H1 (cell line): ENCODE measurements at regions not wholly inside any gene's neighbourhood (a gene's known extent, or its start where the extent isn't known, plus 50 kb on each side); places are given as distances from the start of the nearest gene placed in this dataset.

Source experiments
- CTCF ChIA-PET: fragments of 300-600 bp; sonication (Branson Sonifier 250); formaldehyde crosslinking; loops from one replicate; lab custom pipeline; 2021; ENCODE audit not compliant: partially characterized antibody; lab: Charles Lee
- POLR2A ChIA-PET: fragments of 300-600 bp; sonication (Branson Sonifier 250); formaldehyde crosslinking; loops from one replicate; lab custom pipeline; 2021; ENCODE audit warnings: inconsistent platforms; ENCODE audit not compliant: partially characterized antibody; lab: Charles Lee
- DNase-seq, 2 experiments: peaks; one replicate each; pipeline versions ENCODE4 v3.0.0 to v3.0.0-alpha.2; 2010 to 2022; ENCODE audit warnings: low spot score in 2 of 2, low read depth in 1 of 2, mixed read lengths in 1 of 2
- FAIRE-seq: peaks from 2 replicates; lab custom pipeline; 2011; peaks lifted over from hg19 to GRCh38; lab: Jason Lieb, UNC
- H2AFZ ChIP-seq: 2 replicates; pipeline ENCODE4 v1.8.1; 2012; ENCODE audit warnings: low read length, inconsistent platforms
- H2AK5ac ChIP-seq: 2 replicates; pipeline ENCODE4 v1.6.1; 2013; ENCODE audit warnings: low read depth, low read length
- H2BK120ac ChIP-seq: replicated peaks from 2 replicates; pipeline ENCODE3; 2013; ENCODE audit warnings: low read depth, low read length, inconsistent platforms
- H2BK12ac ChIP-seq: 2 replicates; pipeline ENCODE4 v1.6.1; 2013; ENCODE audit warnings: low read depth, low read length
- H2BK15ac ChIP-seq: 2 replicates; pipeline ENCODE4 v1.6.1; 2013; ENCODE audit warnings: low read length
- H2BK20ac ChIP-seq: 2 replicates; pipeline ENCODE4 v1.6.1; 2013; ENCODE audit warnings: low read length
- H2BK5ac ChIP-seq: 2 replicates; pipeline ENCODE4 v1.6.1; 2013; ENCODE audit warnings: low read depth, low read length
- H3K14ac ChIP-seq: 2 replicates; pipeline ENCODE4 v1.6.1; 2013; ENCODE audit warnings: inconsistent platforms; ENCODE audit not compliant: insufficient read length
- H3K18ac ChIP-seq: 2 replicates; pipeline ENCODE4 v1.6.1; 2013; ENCODE audit warnings: low read length; ENCODE audit errors: extremely low read depth
- H3K23ac ChIP-seq: 2 replicates; pipeline ENCODE4 v1.6.1; 2013; ENCODE audit warnings: inconsistent platforms; ENCODE audit not compliant: insufficient read length
- H3K23me2 ChIP-seq: 2 replicates; pipeline ENCODE4 v1.6.1; 2013; ENCODE audit warnings: low read depth, low read length
- H3K27ac ChIP-seq: 2 replicates; pipeline ENCODE4 v1.6.1; 2011; ENCODE audit warnings: low read depth, low read length, inconsistent platforms
- H3K27me3 ChIP-seq, 4 experiments: replicated peaks in 1 of 4; 1 replicate in 1 of 4; 2 replicates in 3 of 4; pipeline versions ENCODE4 v1.6.1 to v1.8.1; 2011 to 2013; ENCODE audit warnings: low read length in 3 of 4, mild to moderate bottlenecking in 3 of 4, inconsistent platforms in 2 of 4, mixed read lengths in 2 of 4, moderate library complexity in 1 of 4; ENCODE audit not compliant: control insufficient read depth in 3 of 4, insufficient read depth in 3 of 4; ENCODE audit errors: extremely low read depth in 1 of 4
- H3K36me3 ChIP-seq, 4 experiments: 2 replicates each; pipeline versions ENCODE4 v1.6.1 to v1.8.1; 2011 to 2013; ENCODE audit warnings: mild to moderate bottlenecking in 4 of 4, low read length in 3 of 4, moderate library complexity in 2 of 4, control low read depth in 1 of 4, inconsistent platforms in 1 of 4; ENCODE audit not compliant: insufficient read depth in 4 of 4, control insufficient read depth in 2 of 4
- H3K4ac ChIP-seq: replicated peaks from 2 replicates; pipeline ENCODE3; 2013; ENCODE audit warnings: low read length, low read depth, mixed read lengths, inconsistent platforms; ENCODE audit not compliant: insufficient read length
- H3K4me1 ChIP-seq, 4 experiments: replicated peaks in 1 of 4; 1 replicate in 1 of 4; 2 replicates in 3 of 4; pipeline versions ENCODE4 v1.6.1 to v1.8.1; 2011 to 2013; ENCODE audit warnings: low read length in 3 of 4, inconsistent platforms in 2 of 4, mixed read lengths in 1 of 4; ENCODE audit not compliant: insufficient read depth in 4 of 4, control insufficient read depth in 3 of 4
- H3K4me2 ChIP-seq, 2 experiments: 2 replicates each; pipeline versions ENCODE4 v1.6.1 to v1.8.1; 2011 to 2013; ENCODE audit warnings: low read depth in 2 of 2, low read length in 2 of 2, control low read depth in 1 of 2, inconsistent platforms in 1 of 2, mild to moderate bottlenecking in 1 of 2; ENCODE audit not compliant: insufficient read depth in 1 of 2
- H3K4me3 ChIP-seq, 4 experiments: fragments of 200-600, 300-600 bp in 1 of 4; sonication (generic), shearing (Covaris generic), sonication (Bioruptor Twin) in 1 of 4; 2 replicates each; pipeline versions ENCODE4 v1.5.1 to v1.8.1; 2011 to 2016; ENCODE audit warnings: low read length in 4 of 4, low read depth in 3 of 4, control low read depth in 2 of 4, inconsistent platforms in 2 of 4, mild to moderate bottlenecking in 2 of 4, mixed read lengths in 1 of 4, moderate library complexity in 1 of 4; ENCODE audit not compliant: insufficient read depth in 2 of 4; ENCODE audit errors: extremely low read depth in 1 of 4
- H3K56ac ChIP-seq: replicated peaks from 2 replicates; pipeline ENCODE3; 2013; ENCODE audit warnings: low read depth, mild to moderate bottlenecking, mixed read lengths, low read length, inconsistent platforms; ENCODE audit not compliant: insufficient read length
- H3K79me1 ChIP-seq: 2 replicates; pipeline ENCODE4 v1.6.1; 2013; ENCODE audit warnings: low read depth, low read length, control low read depth
- H3K79me2 ChIP-seq, 2 experiments: 2 replicates each; pipeline versions ENCODE4 v1.6.1 to v1.8.1; 2012 to 2013; ENCODE audit warnings: low read length in 2 of 2, mild to moderate bottlenecking in 2 of 2, inconsistent platforms in 1 of 2; ENCODE audit not compliant: insufficient read depth in 2 of 2, control insufficient read depth in 1 of 2
- H3K9ac ChIP-seq, 4 experiments: replicated peaks in 1 of 4; 1 replicate in 1 of 4; 2 replicates in 3 of 4; pipeline versions ENCODE4 v1.6.1 to v1.8.1; 2011 to 2013; ENCODE audit warnings: low read depth in 3 of 4, low read length in 3 of 4, control low read depth in 2 of 4, mild to moderate bottlenecking in 2 of 4, moderate library complexity in 2 of 4, inconsistent platforms in 1 of 4; ENCODE audit errors: extremely low read depth in 1 of 4
- H3K9me3 ChIP-seq, 2 experiments: 2 replicates each; pipeline versions ENCODE4 v1.6.1 to v1.8.1; 2012 to 2013; ENCODE audit warnings: mild to moderate bottlenecking in 2 of 2, moderate library complexity in 2 of 2, control low read depth in 1 of 2, inconsistent platforms in 1 of 2, low read depth in 1 of 2, low read length in 1 of 2, mixed read lengths in 1 of 2; ENCODE audit not compliant: insufficient read depth in 2 of 2
- H4K20me1 ChIP-seq, 2 experiments: replicated peaks in 1 of 2; 2 replicates each; pipeline versions ENCODE3 to v1.8.1; 2011 to 2013; ENCODE audit warnings: inconsistent platforms in 2 of 2, low read length in 2 of 2, mild to moderate bottlenecking in 1 of 2; ENCODE audit not compliant: insufficient read depth in 2 of 2, control insufficient read depth in 1 of 2
- H4K5ac ChIP-seq: 2 replicates; pipeline ENCODE4 v1.6.1; 2013; ENCODE audit warnings: low read length, low read depth, mixed read lengths, inconsistent platforms; ENCODE audit not compliant: insufficient read length
- H4K8ac ChIP-seq: 2 replicates; pipeline ENCODE4 v1.8.0; 2013; ENCODE audit warnings: mild to moderate bottlenecking, moderate library complexity, low read length, inconsistent platforms; ENCODE audit not compliant: insufficient read depth; ENCODE audit errors: extremely low read depth
- H4K91ac ChIP-seq: replicated peaks from 2 replicates; pipeline ENCODE3; 2013; ENCODE audit warnings: low read length, mixed read lengths, inconsistent platforms; ENCODE audit not compliant: insufficient read length
- CBX8 ChIP-seq: fragments of 300-800, 300-1000 bp; sonication (generic); IDR thresholded peaks from 2 replicates; pipeline ENCODE4 v1.7.1; 2016; ENCODE audit warnings: low read depth, low read length, borderline replicate concordance
- CHD1 ChIP-seq: IDR thresholded peaks from 2 replicates; pipeline ENCODE4 v1.6.1; 2012; ENCODE audit warnings: low read depth, low read length, improper control_type of control experiment
- JUN ChIP-seq: IDR thresholded peaks from 2 replicates; pipeline ENCODE4 v1.6.1; 2011; ENCODE audit warnings: low read depth, mild to moderate bottlenecking, improper control_type of control experiment, low read length
- JUND ChIP-seq: IDR thresholded peaks from 2 replicates; pipeline ENCODE4 v1.6.1; 2011; ENCODE audit warnings: mild to moderate bottlenecking, improper control_type of control experiment, low read length
- KDM4A ChIP-seq: IDR thresholded peaks from one replicate; pipeline ENCODE4 v1.7.1; 2012; ENCODE audit warnings: low read depth, mild to moderate bottlenecking, moderate library complexity, low read length, inconsistent platforms; ENCODE audit not compliant: severe bottlenecking
- POLR2A ChIP-seq, 2 experiments: IDR thresholded peaks; 1 replicate in 1 of 2; 2 replicates in 1 of 2; pipeline ENCODE4 v1.6.1; 2011; ENCODE audit warnings: low read depth in 2 of 2, low read length in 2 of 2, mild to moderate bottlenecking in 2 of 2; ENCODE audit errors: control extremely low read depth in 1 of 2
- RNF2 ChIP-seq: fragments of 200-900, 300-1000 bp; sonication (generic); IDR thresholded peaks from 2 replicates; pipeline ENCODE4 v1.7.1; 2016; ENCODE audit warnings: borderline replicate concordance, low read depth, mild to moderate bottlenecking, antibody characterized with exemption, low read length; ENCODE audit not compliant: poor library complexity, severe bottlenecking; ENCODE audit errors: missing control alignments
- WGBS, 2 experiments: shearing (Covaris generic) in 1 of 2; methylation state at CpG; one replicate each; pipeline versions ENCODE4 v1.1.6 to v1.1.7; 2013 to 2015; ENCODE audit warnings: low lambda C conversion rate in 2 of 2, mixed read lengths in 2 of 2, inconsistent platforms in 1 of 2, low coverage in 1 of 2, missing lambda C conversion rate in 1 of 2; ENCODE audit not compliant: insufficient replicate concordance in 2 of 2, insufficient coverage in 1 of 2, insufficient read length in 1 of 2; ENCODE audit errors: extremely low coverage in 1 of 2, missing lambda C conversion rate in 1 of 2; 5-methylcytosine and 5-hydroxymethylcytosine counted together

GRCh38 chr2:66762761-66763160 is 327.8 kb downstream of the MEIS1 start:
- H3K4me3 ChIP-seq, result no peak overlapping the region
- H3K27me3 ChIP-seq, result no peaks in the 10 kb centered on the region
- WGBS, 2 experiments, result 79% methylated on average over 25 of the region's 25 CpGs; no CpG with 5 or more reads in 1 of the 2 experiments
- H3K79me1 ChIP-seq, result no peaks in the 10 kb centered on the region
- H3K18ac ChIP-seq, result no peak overlapping the region
- H3K36me3 ChIP-seq, result no peaks in the 10 kb centered on the region
- H3K79me2 ChIP-seq, result no peaks in the 10 kb centered on the region
- H3K56ac ChIP-seq, result no peak overlapping the region
- CTCF ChIA-PET, result no interaction called here
- H3K4me1 ChIP-seq, result no peaks in the 10 kb centered on the region
- DNase-seq (no peak), FAIRE-seq (no peak)
- H3K27ac ChIP-seq, result no peak overlapping the region
- no peaks in the 10 kb centered on the region for H4K20me1 ChIP-seq
- no peak overlapping the region for H2BK120ac ChIP-seq
- no peak overlapping the region for H3K23ac ChIP-seq
- no peak overlapping the region for H3K4ac ChIP-seq
- H2BK20ac ChIP-seq, result no peak overlapping the region
- no peak overlapping the region for H2AK5ac ChIP-seq
- H3K4me2 ChIP-seq, result no peak overlapping the region
- H3K23me2 ChIP-seq, result no peaks in the 10 kb centered on the region; the same call in 1 of the 2 replicates
- no peak overlapping the region for H2BK15ac ChIP-seq
- H4K91ac ChIP-seq, result no peak overlapping the region
- no peak overlapping the region for H2BK12ac ChIP-seq
- H4K5ac ChIP-seq, result no peak overlapping the region
- H3K14ac ChIP-seq, result no peak overlapping the region
- no peaks in the 10 kb centered on the region for H3K9me3 ChIP-seq
- no peak overlapping the region for H4K8ac ChIP-seq
- no peak overlapping the region for H2BK5ac ChIP-seq
- no peak overlapping the region for H3K9ac ChIP-seq
- POLR2A ChIA-PET, result no interaction called here
- H2AFZ ChIP-seq, result no peak overlapping the region
- TF ChIP-seq POLR2A (IDR thresholded peaks at IDR 0.05; ENCODE audit: control extremely low read depth in 1 of 2, low read depth in 2 of 2, low read length in 2 of 2) (no peak), RNF2 (no peak), JUND (no peak), JUN (no peak), CBX8 (no peak), CHD1 (no peak), KDM4A (no peak)
